Activated naive CD8-positive, alpha-beta T cell treated with anti-CD3 and anti-CD28 coated beads, Interleukin-2, amount 10 ng/mL, durations not matched to agents 7 days and 5 days (primary cell): ENCODE measurements at regions not wholly inside any gene's neighbourhood (a gene's known extent, or its start where the extent isn't known, plus 50 kb on each side); places are given as distances from the start of the nearest gene placed in this dataset.

Source experiments
- ATAC-seq: fragments of 150-1000 bp; cut with Tn5 transposase; one replicate; pipeline ENCODE4 v1.10.0; 2021; ENCODE audit warnings: low read depth, moderate library complexity
- POLR2A ChIA-PET: fragments of 350-600 bp; sonication (Branson Sonifier 250); formaldehyde crosslinking; loops from one replicate; lab custom pipeline; 2021; ENCODE audit warnings: antibody characterized with exemption; lab: Charles Lee
- DNase-seq: peaks from one replicate; pipeline ENCODE4 v3.0.0; 2021
- H3K27ac Mint-ChIP-seq: one replicate; pipeline ENCODE4 v1.8.0; 2022; ENCODE audit warnings: mild to moderate bottlenecking, mixed read lengths
- H3K27me3 Mint-ChIP-seq: one replicate; pipeline ENCODE4 v1.8.0; 2022; ENCODE audit warnings: mild to moderate bottlenecking, moderate library complexity, mixed read lengths
- H3K36me3 Mint-ChIP-seq: one replicate; pipeline ENCODE4 v1.8.0; 2021; ENCODE audit warnings: mild to moderate bottlenecking, mixed read lengths
- H3K4me1 Mint-ChIP-seq: one replicate; pipeline ENCODE4 v1.8.0; 2021; ENCODE audit warnings: mixed read lengths
- H3K4me3 Mint-ChIP-seq: one replicate; pipeline ENCODE4 v1.8.0; 2022; ENCODE audit warnings: mild to moderate bottlenecking, moderate library complexity, mixed read lengths
- H3K9me3 Mint-ChIP-seq: one replicate; pipeline ENCODE4 v1.8.0; 2021; ENCODE audit warnings: mixed read lengths

- no peak for ATAC-seq
- Mint-ChIP-seq H3K4me3 (peak overlapping the region; percentile 80), H3K27me3 (no peaks in the 10 kb centered on the region), H3K27ac (peak overlapping the region; percentile 80), H3K4me1 (peaks cover 71% of the 10 kb centered on the region), H3K9me3 (no peaks in the 10 kb centered on the region), H3K36me3 (peaks cover 54% of the 10 kb centered on the region)
- no peak for DNase-seq
- POLR2A ChIA-PET, result interaction anchor here (1.0 to 1.4 kb wide), 4 partner anchors 16 to 26 kb away, joined by 3 to 5 read pairs (median 4); no protein-coding TSS in a partner anchor
These were observed 206.9 kb upstream of the KLF14 start for GRCh38 chr7:130940907-130941306.

GRCh38 chr7:130941322-130942210 is 207.6 kb upstream of the KLF14 start:
- POLR2A ChIA-PET, result interaction anchor here (1.0 to 1.4 kb wide), 5 partner anchors 13 to 26 kb away, joined by 3 to 5 read pairs (median 3); no protein-coding TSS in a partner anchor
- peak overlapping the region; percentile 80 for H3K4me3 Mint-ChIP-seq
- peak overlapping the region; percentile 84 for H3K27ac Mint-ChIP-seq
- peaks cover 73% of the 10 kb centered on the region for H3K4me1 Mint-ChIP-seq
- ATAC-seq (peak; percentile 31), DNase-seq (no peak)
- H3K36me3 Mint-ChIP-seq, result peaks cover 56% of the 10 kb centered on the region
- H3K9me3 Mint-ChIP-seq, result no peaks in the 10 kb centered on the region
- no peaks in the 10 kb centered on the region for H3K27me3 Mint-ChIP-seq

GRCh38 chr7:130942211-130942964 is 208.4 kb upstream of the KLF14 start:
- peak overlapping the region; percentile 84 for H3K27ac Mint-ChIP-seq
- ATAC-seq (no peak), DNase-seq (no peak)
- peak overlapping the region; percentile 80 for H3K4me3 Mint-ChIP-seq
- H3K27me3 Mint-ChIP-seq, result no peaks in the 10 kb centered on the region
- H3K9me3 Mint-ChIP-seq, result no peaks in the 10 kb centered on the region
- H3K36me3 Mint-ChIP-seq, result peaks cover 54% of the 10 kb centered on the region
- POLR2A ChIA-PET, result interaction anchor here (1.0 kb wide), 2 partner anchors 12 to 14 kb away, joined by 3 to 5 read pairs; no protein-coding TSS in a partner anchor
- peaks cover 71% of the 10 kb centered on the region for H3K4me1 Mint-ChIP-seq

GRCh38 chr7:130943336-130943901 is 209.4 kb upstream of the KLF14 start:
- DNase-seq (no peak), ATAC-seq (peak; percentile 41)
- Mint-ChIP-seq H3K27me3 (no peaks in the 10 kb centered on the region), H3K36me3 (peaks cover 59% of the 10 kb centered on the region), H3K27ac (peak overlapping the region; percentile 84), H3K4me3 (peak overlapping the region; percentile 80), H3K9me3 (no peaks in the 10 kb centered on the region), H3K4me1 (peaks cover 77% of the 10 kb centered on the region)
- POLR2A ChIA-PET, result no interaction called here

- DNase-seq (no peak), ATAC-seq (no peak)
- Mint-ChIP-seq H3K9me3 (no peaks in the 10 kb centered on the region), H3K4me3 (peak overlapping the region; percentile 80), H3K4me1 (peaks cover 74% of the 10 kb centered on the region), H3K36me3 (peaks cover 58% of the 10 kb centered on the region), H3K27ac (peak overlapping the region; percentile 84), H3K27me3 (no peaks in the 10 kb centered on the region)
- POLR2A ChIA-PET, result interaction anchor here (0.7 to 2.5 kb wide), 3 partner anchors 13 to 72 kb away, joined by 3 to 12 read pairs (median 6); no protein-coding TSS in a partner anchor
These were observed 210.0 kb upstream of the KLF14 start for GRCh38 chr7:130943981-130944380.

- Mint-ChIP-seq H3K4me1 (peaks cover 70% of the 10 kb centered on the region), H3K9me3 (no peaks in the 10 kb centered on the region), H3K27ac (peak overlapping the region; percentile 49), H3K36me3 (peaks cover 52% of the 10 kb centered on the region), H3K27me3 (no peaks in the 10 kb centered on the region), H3K4me3 (no peak overlapping the region)
- ATAC-seq (no peak), DNase-seq (no peak)
- POLR2A ChIA-PET, result interaction anchor here (0.5 to 2.5 kb wide), 5 partner anchors 10 to 40 kb away, joined by 3 to 12 read pairs (median 4); no protein-coding TSS in a partner anchor
These were observed 211.0 kb upstream of the KLF14 start for GRCh38 chr7:130944997-130945396.

GRCh38 chr7:130945411-130945811 is 211.4 kb upstream of the KLF14 start:
- no peak for DNase-seq
- no peaks in the 10 kb centered on the region for H3K9me3 Mint-ChIP-seq
- H3K4me1 Mint-ChIP-seq, result peaks cover 66% of the 10 kb centered on the region
- H3K27me3 Mint-ChIP-seq, result no peaks in the 10 kb centered on the region
- H3K36me3 Mint-ChIP-seq, result peaks cover 48% of the 10 kb centered on the region
- POLR2A ChIA-PET, result interaction anchor here (0.5 to 2.5 kb wide), 5 partner anchors 10 to 41 kb away, joined by 3 to 12 read pairs (median 4); no protein-coding TSS in a partner anchor
- peak overlapping the region; percentile 49 for H3K27ac Mint-ChIP-seq
- ATAC-seq, result no peak
- H3K4me3 Mint-ChIP-seq, result no peak overlapping the region

- DNase-seq (no peak), ATAC-seq (no peak)
- Mint-ChIP-seq H3K27me3 (no peaks in the 10 kb centered on the region), H3K4me3 (no peak overlapping the region), H3K36me3 (peaks cover 43% of the 10 kb centered on the region), H3K4me1 (peaks cover 60% of the 10 kb centered on the region), H3K27ac (peak overlapping the region; percentile 15), H3K9me3 (no peaks in the 10 kb centered on the region)
- POLR2A ChIA-PET, result interaction anchor here (2.5 to 2.7 kb wide), 2 partner anchors 10 to 14 kb away, joined by 12 to 13 read pairs; no protein-coding TSS in a partner anchor
These were observed 212.1 kb upstream of the KLF14 start for GRCh38 chr7:130946114-130946513.

GRCh38 chr7:130947792-130948580 is 214.0 kb upstream of the KLF14 start:
- POLR2A ChIA-PET, result interaction anchor here (0.8 to 2.7 kb wide), 4 partner anchors 8 to 26 kb away, joined by 4 to 17 read pairs (median 8); no protein-coding TSS in a partner anchor
- H3K27me3 Mint-ChIP-seq, result no peaks in the 10 kb centered on the region
- no peak for DNase-seq
- H3K4me1 Mint-ChIP-seq, result peaks cover 54% of the 10 kb centered on the region
- H3K36me3 Mint-ChIP-seq, result peaks cover 35% of the 10 kb centered on the region
- peak overlapping the region; percentile 60 for H3K4me3 Mint-ChIP-seq
- H3K9me3 Mint-ChIP-seq, result no peaks in the 10 kb centered on the region
- H3K27ac Mint-ChIP-seq, result peak overlapping the region; percentile 77
- ATAC-seq, result peak; percentile 46

GRCh38 chr7:130948822-130949221 is 214.8 kb upstream of the KLF14 start:
- H3K36me3 Mint-ChIP-seq, result peaks cover 33% of the 10 kb centered on the region
- no peaks in the 10 kb centered on the region for H3K27me3 Mint-ChIP-seq
- no peak overlapping the region for H3K4me3 Mint-ChIP-seq

GRCh38 chr7:130949550-130949949 is 215.5 kb upstream of the KLF14 start:
- H3K27me3 Mint-ChIP-seq, result no peaks in the 10 kb centered on the region
- POLR2A ChIA-PET, result interaction anchor here (1.1 kb wide), 1 partner anchor 10 kb away, joined by 3 read pairs; no protein-coding TSS in a partner anchor
- H3K4me1 Mint-ChIP-seq, result peaks cover 53% of the 10 kb centered on the region
- ATAC-seq, result no peak
- H3K4me3 Mint-ChIP-seq, result peak overlapping the region; percentile 2
- DNase-seq, result no peak
- no peaks in the 10 kb centered on the region for H3K9me3 Mint-ChIP-seq
- peak overlapping the region; percentile 66 for H3K27ac Mint-ChIP-seq
- H3K36me3 Mint-ChIP-seq, result peaks cover 39% of the 10 kb centered on the region

More at GRCh38 chr7:130948822-130949221, 214.8 kb upstream of the KLF14 start:
- no peak for ATAC-seq
- no peak for DNase-seq
- Mint-ChIP-seq H3K4me1 (peaks cover 52% of the 10 kb centered on the region), H3K27ac (peak overlapping the region; percentile 17), H3K9me3 (no peaks in the 10 kb centered on the region)
- POLR2A ChIA-PET, result interaction anchor here (0.8 to 2.7 kb wide), 4 partner anchors 9 to 26 kb away, joined by 3 to 17 read pairs (median 4); no protein-coding TSS in a partner anchor

- DNase-seq (no peak), ATAC-seq (no peak)
- no peak overlapping the region for H3K4me3 Mint-ChIP-seq
- H3K27me3 Mint-ChIP-seq, result no peaks in the 10 kb centered on the region
- H3K36me3 Mint-ChIP-seq, result peaks cover 43% of the 10 kb centered on the region
- H3K4me1 Mint-ChIP-seq, result peaks cover 52% of the 10 kb centered on the region
- no peaks in the 10 kb centered on the region for H3K9me3 Mint-ChIP-seq
- H3K27ac Mint-ChIP-seq, result no peak overlapping the region
- POLR2A ChIA-PET, result interaction anchor here (1.1 kb wide), 1 partner anchor 10 kb away, joined by 3 read pairs; no protein-coding TSS in a partner anchor
These were observed 216.0 kb upstream of the KLF14 start for GRCh38 chr7:130950054-130950453.
